GM12878 (cell line): ENCODE measurements at regions not wholly inside any gene's neighbourhood (a gene's known extent, or its start where the extent isn't known, plus 50 kb on each side); places are given as distances from the start of the nearest gene placed in this dataset.

ENCODE experiments used
- ATAC-seq: fragments of 200-7000 bp; cut with Tn5 transposase; 3 replicates; pipeline ENCODE4 v1.9.1; 2020; ENCODE audit warnings: mild to moderate bottlenecking, moderate library complexity
- BruUV-seq: library from RNA; stranded (reverse); fragments of 400-500 nt; replicated peaks from 2 replicates; lab custom pipeline; 2021; lab: Mats Ljungman, UMichigan
- CTCF ChIA-PET: fragments of 300-600 bp; sonication (Branson Sonifier 250); formaldehyde crosslinking; extraction: SDS; loops from one replicate; lab custom pipeline; 2021; ENCODE audit warnings: inconsistent platforms; lab: Yijun Ruan, JAX
- POLR2A ChIA-PET: fragments of 350-600 bp; formaldehyde crosslinking; extraction: SDS; loops from one replicate; lab custom pipeline; 2021; ENCODE audit warnings: inconsistent platforms; lab: Charles Lee
- RAD21 ChIA-PET: fragments of 300-600 bp; sonication (Branson Sonifier 250); formaldehyde crosslinking; loops from one replicate; lab custom pipeline; 2023; ENCODE audit warnings: antibody characterized with exemption; ENCODE audit not compliant: unreplicated experiment; lab: Charles Lee
- SMC1A ChIA-PET: fragments of 300-600 bp; sonication (Branson Sonifier 250); formaldehyde crosslinking; loops from one replicate; lab custom pipeline; 2023; ENCODE audit not compliant: unreplicated experiment, uncharacterized antibody; lab: Charles Lee
- DNase-seq: peaks from one replicate; pipeline ENCODE4 v3.0.0-alpha.2; 2011; ENCODE audit warnings: low read depth, low spot score
- FAIRE-seq: peaks from 3 replicates; lab custom pipeline; 2011; peaks lifted over from hg19 to GRCh38; lab: Jason Lieb, UNC
- H2AFZ ChIP-seq: 2 replicates; pipeline ENCODE4 v1.6.0; 2011; ENCODE audit warnings: low read depth, low read length, control low read depth; ENCODE audit not compliant: control insufficient read depth
- H3K27ac ChIP-seq: 2 replicates; pipeline ENCODE4 v1.5.1; 2011; ENCODE audit warnings: control low read depth; ENCODE audit not compliant: control insufficient read depth, insufficient read depth
- H3K27me3 ChIP-seq, 2 experiments: replicated peaks in 1 of 2; 2 replicates each; pipeline versions ENCODE4 v1.6.0 to v1.6.1; 2011; ENCODE audit warnings: low read length in 1 of 2; ENCODE audit not compliant: control insufficient read depth in 2 of 2, insufficient read depth in 2 of 2
- H3K36me3 ChIP-seq, 2 experiments: 2 replicates each; pipeline ENCODE4 v1.5.1; 2011; ENCODE audit warnings: low read length in 1 of 2; ENCODE audit not compliant: control insufficient read depth in 2 of 2, insufficient read depth in 2 of 2
- H3K4me1 ChIP-seq: 2 replicates; pipeline ENCODE4 v1.6.1; 2011; ENCODE audit warnings: mild to moderate bottlenecking, low read length, moderate library complexity, mixed read lengths; ENCODE audit not compliant: control insufficient read depth, insufficient read depth
- H3K4me2 ChIP-seq: 2 replicates; pipeline ENCODE4 v1.6.0; 2011; ENCODE audit warnings: control low read depth; ENCODE audit not compliant: control insufficient read depth, insufficient read depth
- H3K4me3 ChIP-seq: fragments of 200-600 bp; sonication (generic); 2 replicates; pipeline ENCODE4 v1.5.1; 2016
- H3K79me2 ChIP-seq: 2 replicates; pipeline ENCODE4 v1.6.0; 2011; ENCODE audit warnings: low read length; ENCODE audit not compliant: control insufficient read depth, insufficient read depth
- H3K9ac ChIP-seq: 2 replicates; pipeline ENCODE4 v1.8.0; 2011; ENCODE audit warnings: low read length, control low read depth, mixed read lengths; ENCODE audit not compliant: control insufficient read depth, insufficient read depth
- H3K9me3 ChIP-seq: replicated peaks from 3 replicates; pipeline ENCODE4 v1.5.1; 2011; ENCODE audit warnings: mild to moderate bottlenecking, low read length; ENCODE audit not compliant: control insufficient read depth, insufficient read depth
- H4K20me1 ChIP-seq: 2 replicates; pipeline ENCODE4 v1.6.0; 2011; ENCODE audit not compliant: control insufficient read depth, insufficient read depth
- NR2F1 ChIP-seq: fragments of 450-650 bp; conservative IDR thresholded peaks from 2 replicates; pipeline ENCODE4 v1.6.1; 2017; ENCODE audit warnings: mild to moderate bottlenecking
- SREBF1 ChIP-seq: IDR thresholded peaks from 2 replicates; pipeline ENCODE4 v1.6.1; 2012; ENCODE audit warnings: mild to moderate bottlenecking, low read length
- ZNF592 ChIP-seq: fragments of 450-650 bp; IDR thresholded peaks from 2 replicates; pipeline ENCODE4 v1.6.1; 2017; ENCODE audit warnings: mild to moderate bottlenecking, moderate library complexity
- WGBS: methylation state at CpG from one replicate; pipeline ENCODE4 v1.1.6; 2016; ENCODE audit warnings: low lambda C conversion rate; ENCODE audit not compliant: insufficient replicate concordance, insufficient coverage; ENCODE audit errors: missing lambda C conversion rate; 5-methylcytosine and 5-hydroxymethylcytosine counted together
- in situ Hi-C: fragments of 300-500 bp; cut with MboI; formaldehyde crosslinking; loops from 9 replicates; pipeline ENCODE4 v1.14.3; 2018; ENCODE audit warnings: mixed read lengths
- intact Hi-C: fragments of 100-400 bp; cut with micrococcal nuclease; formaldehyde crosslinking; loops from one replicate; pipeline ENCODE4 v1.14.2; 2022; ENCODE audit not compliant: unreplicated experiment

GRCh38 chr3:137347132-137347531 lies 389.3 kb downstream of the IL20RB start (continued):
- no peak for TF ChIP-seq ZNF592
- TF ChIP-seq, all 136 proteins: peak for 1

GRCh38 chr3:137347817-137348368 lies 390.1 kb downstream of the IL20RB start:
- no peak overlapping the region for H3K27ac ChIP-seq
- peaks cover 6% of the 10 kb centered on the region; the same call in 2 of the 3 replicates for H3K9me3 ChIP-seq
- intact Hi-C loops (loop anchor here (10.0 kb wide), 1 partner anchor 483 kb away; the partner anchor contains the start of gene NCK1), in situ Hi-C loops (no loop called here)
- BruUV-seq, result no TSS peak
- H3K4me2 ChIP-seq, result no peak overlapping the region
- TF ChIP-seq SREBF1, result no peak
- TF ChIP-seq NR2F1, result 0 out of 2 replicates have a peak, but pooled peaks have one; percentile 20
- FAIRE-seq, result no peak
- peak; percentile 46; the same call in 2 of the 3 replicates for ATAC-seq
- H4K20me1 ChIP-seq, result no peaks in the 10 kb centered on the region
- no peaks in the 10 kb centered on the region; the same call in 1 of the 2 replicates for H3K4me1 ChIP-seq
- WGBS, result 0% methylated on average over 1 of the region's 1 CpG
- no peaks in the 10 kb centered on the region for H3K36me3 ChIP-seq
- H3K79me2 ChIP-seq, result no peaks in the 10 kb centered on the region
- H3K4me3 ChIP-seq, result no peak overlapping the region
- ChIA-PET RAD21 (interaction anchor here (1.5 kb wide), 1 partner anchor 22 kb away, joined by 3 read pairs; no protein-coding TSS in a partner anchor), CTCF (no interaction called here), POLR2A (no interaction called here), SMC1A (no interaction called here)
- H3K9ac ChIP-seq, result no peak overlapping the region
- no peak overlapping the region for H2AFZ ChIP-seq
- H3K27me3 ChIP-seq, result no peaks in the 10 kb centered on the region
- DNase-seq, result no peak
